ENCODE measurements at regions not wholly inside any gene's neighbourhood (a gene's known extent, or its start where the extent isn't known, plus 50 kb on each side); places are given as distances from the start of the nearest gene placed in this dataset.
A peak's percentile ranks its signal among the peaks of the same experiment; 100 is the strongest.

DNA sequence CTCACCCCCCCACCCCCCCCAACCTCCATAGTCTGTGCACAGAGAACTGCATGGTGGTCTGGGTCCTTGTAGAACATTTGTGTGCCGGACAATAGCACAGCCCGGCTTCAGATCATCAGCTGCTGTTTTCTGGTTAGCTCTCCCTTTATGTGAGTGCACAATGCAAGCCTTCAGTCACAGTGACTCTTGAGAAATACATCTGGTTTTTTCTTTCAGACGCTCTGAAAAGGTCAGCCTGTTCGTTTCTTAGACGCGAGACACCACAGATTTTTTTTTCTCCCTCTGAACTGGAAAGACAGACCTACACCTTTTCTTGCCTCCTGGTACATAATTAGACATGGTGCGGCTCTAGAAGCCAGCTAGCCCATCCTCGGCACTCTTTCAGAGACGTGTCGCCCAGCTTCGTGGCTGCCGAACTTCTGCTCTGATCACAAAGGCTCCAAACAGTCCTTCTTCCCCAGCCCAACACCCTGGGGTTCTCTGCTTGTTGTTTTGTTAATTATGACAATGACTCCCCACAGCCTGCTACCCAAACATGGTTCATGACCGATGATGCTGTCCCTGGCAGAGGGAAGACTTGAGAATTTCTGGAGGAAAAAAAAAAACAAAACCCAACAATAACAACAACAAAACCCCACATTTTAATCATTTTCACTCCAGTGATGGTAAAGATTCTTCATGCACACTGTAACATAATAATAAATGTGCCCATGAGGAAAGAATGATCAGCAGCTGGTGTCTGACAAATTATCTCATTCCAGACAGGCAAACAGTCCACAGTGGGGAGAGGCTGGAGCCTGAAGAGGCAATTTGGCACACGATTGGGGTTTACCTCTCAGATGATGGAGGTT, 241.4 kb upstream of the ZNF462 start:
- DNase-seq (ENCODE audit: low read depth in 2 of 3, low spot score in 2 of 3), result no peak

DNA sequence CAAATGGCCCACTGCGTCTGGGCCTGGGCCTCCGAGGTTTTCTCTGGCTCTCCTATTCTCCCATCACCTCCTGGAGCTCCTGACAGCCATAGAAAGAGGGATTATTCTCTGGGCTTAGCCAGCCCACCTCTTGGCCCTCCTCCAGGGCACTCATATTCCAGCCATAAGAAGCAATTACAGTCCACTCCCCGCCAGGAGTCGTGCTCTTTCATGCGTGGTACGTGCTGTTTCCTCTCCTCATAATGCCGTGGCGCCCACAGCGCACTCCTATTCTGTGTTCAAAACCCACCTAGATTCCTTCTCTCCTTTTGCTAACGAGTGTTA, 240.8 kb upstream of the ZNF462 start:
- DNase-seq (ENCODE audit: low read depth in 2 of 3, low spot score in 2 of 3), result no peak

DNA sequence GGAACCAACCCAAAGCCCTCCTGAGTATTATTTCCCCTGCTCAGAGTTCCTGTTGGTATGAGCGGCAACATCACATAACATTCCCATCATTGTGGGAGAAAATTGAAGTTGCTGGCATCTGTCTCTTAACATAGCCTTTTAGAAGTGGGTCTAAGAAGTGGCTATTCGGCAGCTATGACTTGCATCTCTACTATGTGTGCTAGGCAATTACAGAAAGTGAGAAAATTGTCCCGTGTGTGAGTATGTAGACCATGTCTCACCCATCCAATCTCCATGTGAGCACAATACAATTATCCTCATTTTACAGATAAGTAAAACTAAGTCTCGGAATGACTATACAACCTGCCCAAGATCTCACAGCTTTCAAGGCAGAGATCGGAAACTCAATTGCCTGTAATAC, 239.4 kb upstream of the ZNF462 start:
- no peak for DNase-seq (ENCODE audit: low read depth in 2 of 3, low spot score in 2 of 3)

DNA sequence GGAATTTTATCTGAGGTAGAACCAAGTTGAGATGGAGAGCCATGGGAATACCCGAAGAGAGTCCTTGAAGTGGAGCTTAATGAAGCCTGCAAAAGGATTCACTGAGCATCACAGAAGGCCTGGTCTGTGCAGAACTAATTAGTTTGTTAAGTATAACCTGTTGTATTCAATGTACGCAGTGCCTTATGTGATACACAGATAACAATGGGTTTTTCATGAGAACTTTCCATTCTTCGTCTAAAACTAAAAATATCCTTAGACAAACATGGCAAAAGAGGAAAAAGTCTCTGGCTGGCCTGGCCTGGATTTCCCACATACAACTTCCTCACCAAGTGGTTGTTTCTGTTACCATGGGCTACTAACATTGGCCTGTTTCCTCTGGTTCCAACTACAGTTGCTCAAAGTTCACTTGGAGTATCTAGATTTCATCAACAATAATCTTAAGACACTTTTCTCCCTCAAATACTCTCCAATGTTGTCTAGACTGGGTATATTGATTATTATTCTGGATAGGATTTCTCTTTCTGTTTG, 237.6 kb upstream of the ZNF462 start:
- peak in 1 of 3 donors; percentile 17 for DNase-seq (ENCODE audit: low read depth in 2 of 3, low spot score in 2 of 3)

DNA sequence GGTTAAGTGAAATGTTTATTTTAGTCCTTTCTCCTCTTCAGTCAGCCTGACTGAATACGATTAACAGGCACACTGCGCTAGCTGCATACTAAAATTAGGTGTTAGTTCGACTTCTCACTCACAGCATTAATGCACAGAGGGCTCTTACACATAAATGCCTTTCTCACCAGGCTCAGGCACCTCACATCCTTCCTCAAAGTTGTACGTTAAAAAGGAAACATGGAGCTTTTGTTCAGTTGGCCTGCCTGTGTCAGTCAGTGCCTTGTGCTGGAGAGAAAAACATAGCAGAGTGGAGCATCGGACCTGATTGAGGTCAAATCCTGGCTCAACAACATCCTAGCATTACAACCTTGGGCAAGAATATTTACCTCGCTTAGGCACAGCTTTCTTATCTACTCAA, 236.0 kb upstream of the ZNF462 start:
- DNase-seq (ENCODE audit: low read depth in 2 of 3, low spot score in 2 of 3), result peak in 1 of 3 donors; percentile 45

DNA sequence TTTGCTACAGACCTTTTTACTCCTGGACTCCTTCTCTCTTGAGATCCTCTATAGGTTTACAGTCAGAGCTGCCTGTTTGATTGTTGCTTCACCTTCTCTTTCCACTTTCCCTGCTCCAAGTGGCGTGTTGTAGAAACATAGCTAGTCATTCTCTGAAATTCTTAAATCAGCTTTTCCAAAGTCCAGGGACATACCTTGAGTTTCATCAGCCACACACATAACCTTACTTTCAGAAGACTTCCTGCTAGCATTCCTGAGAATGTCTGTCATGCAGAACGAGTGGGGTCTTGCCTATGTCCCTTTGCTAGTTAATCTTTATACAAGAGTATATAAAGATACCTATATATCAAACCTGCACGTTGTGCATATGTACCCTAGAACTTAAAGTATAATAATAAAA, 230.3 kb upstream of the ZNF462 start:
- DNase-seq (ENCODE audit: low read depth in 2 of 3, low spot score in 2 of 3), result no peak

DNA sequence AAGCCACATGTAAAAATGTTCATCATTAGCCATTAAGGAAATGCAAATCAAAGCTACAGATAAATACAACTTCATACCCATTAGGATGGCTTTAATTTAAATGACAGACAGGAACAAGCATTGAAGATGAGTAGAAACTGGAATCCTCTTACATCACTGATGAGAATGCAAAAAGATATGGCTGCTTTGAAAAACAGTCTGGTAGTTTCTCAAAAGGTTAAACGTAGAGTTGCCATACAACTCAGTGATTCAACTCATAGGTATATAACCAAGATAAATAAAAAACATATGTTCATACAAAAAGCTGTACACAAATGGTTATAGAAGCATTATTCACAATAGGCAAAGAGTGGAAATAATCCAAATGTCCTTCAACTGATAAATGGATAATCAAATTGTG, 228.8 kb upstream of the ZNF462 start:
- DNase-seq (ENCODE audit: low read depth in 2 of 3, low spot score in 2 of 3), result no peak

DNA sequence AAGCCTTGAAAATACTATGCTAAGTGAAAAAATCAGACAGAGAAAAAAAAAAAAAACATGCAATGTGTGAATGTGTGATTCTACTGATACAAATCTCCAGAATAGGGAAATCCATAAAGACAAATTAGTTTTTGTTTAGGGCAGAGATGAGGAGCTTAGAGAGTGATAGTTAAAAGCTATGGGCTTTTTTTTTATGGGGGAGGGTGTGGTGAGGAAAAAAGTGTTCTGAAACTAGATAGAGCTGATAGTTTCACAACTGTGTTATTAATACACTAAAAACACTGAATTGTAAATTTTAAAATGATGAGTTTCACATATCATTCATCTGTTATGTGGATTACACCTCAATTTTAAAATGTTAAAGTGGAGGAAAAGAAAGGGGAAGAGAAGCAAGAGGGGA, 228.3 kb upstream of the ZNF462 start:
- DNase-seq (ENCODE audit: low read depth in 2 of 3, low spot score in 2 of 3), result no peak

DNA sequence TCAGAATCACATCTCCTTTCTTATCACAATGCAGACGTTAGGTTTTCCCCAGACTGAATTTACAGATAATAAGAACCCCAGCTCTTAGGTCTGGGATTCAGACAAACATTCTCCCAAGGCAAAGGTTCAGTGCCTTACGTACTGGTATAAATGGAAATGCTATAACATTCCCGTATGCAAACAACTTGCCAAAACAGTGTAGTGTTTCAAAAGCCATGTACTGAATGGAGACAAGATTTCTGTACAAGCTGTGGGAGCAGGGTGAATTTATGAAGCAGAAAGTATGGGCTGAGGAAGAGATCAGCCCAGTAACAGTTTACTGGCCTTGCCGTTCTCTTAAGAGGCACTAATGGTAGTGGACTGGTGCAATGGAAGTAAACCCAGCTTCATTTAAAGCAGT, 225.5 kb upstream of the ZNF462 start:
- no peak for DNase-seq (ENCODE audit: low read depth in 2 of 3, low spot score in 2 of 3)

DNA sequence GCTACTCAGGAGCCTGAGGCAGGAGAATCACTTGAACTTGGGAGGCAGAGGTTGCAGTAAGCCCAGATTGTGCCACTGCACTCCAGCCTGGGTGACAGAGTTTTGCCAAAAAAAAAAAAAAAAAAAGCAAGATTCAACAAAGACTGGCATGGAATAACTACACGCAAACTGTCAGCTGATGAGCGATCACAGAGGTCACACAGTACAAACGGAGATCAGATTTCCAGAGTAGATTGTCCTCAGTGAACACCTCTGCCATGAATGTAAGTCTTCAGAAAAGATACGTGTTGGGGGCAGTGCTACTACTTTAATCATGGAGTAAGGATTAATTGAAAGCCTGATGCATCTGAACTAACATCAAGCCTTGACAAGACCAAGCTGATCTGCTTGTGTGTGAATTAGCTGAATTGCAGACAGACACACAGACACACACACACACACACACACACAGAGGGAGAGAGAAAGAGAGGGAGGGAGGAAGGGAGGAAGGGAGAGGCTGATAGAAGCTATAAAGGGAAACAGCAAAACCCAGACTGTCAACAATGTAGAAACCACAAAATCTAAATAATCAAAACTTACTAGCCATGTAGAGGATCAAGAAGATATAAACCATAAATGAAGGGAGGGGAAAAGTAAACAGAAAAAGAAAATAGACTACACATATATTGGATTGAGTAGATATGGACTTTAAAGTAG, 222.9 kb upstream of the ZNF462 start:
- no peak for DNase-seq (ENCODE audit: low read depth in 2 of 3, low spot score in 2 of 3)

DNA sequence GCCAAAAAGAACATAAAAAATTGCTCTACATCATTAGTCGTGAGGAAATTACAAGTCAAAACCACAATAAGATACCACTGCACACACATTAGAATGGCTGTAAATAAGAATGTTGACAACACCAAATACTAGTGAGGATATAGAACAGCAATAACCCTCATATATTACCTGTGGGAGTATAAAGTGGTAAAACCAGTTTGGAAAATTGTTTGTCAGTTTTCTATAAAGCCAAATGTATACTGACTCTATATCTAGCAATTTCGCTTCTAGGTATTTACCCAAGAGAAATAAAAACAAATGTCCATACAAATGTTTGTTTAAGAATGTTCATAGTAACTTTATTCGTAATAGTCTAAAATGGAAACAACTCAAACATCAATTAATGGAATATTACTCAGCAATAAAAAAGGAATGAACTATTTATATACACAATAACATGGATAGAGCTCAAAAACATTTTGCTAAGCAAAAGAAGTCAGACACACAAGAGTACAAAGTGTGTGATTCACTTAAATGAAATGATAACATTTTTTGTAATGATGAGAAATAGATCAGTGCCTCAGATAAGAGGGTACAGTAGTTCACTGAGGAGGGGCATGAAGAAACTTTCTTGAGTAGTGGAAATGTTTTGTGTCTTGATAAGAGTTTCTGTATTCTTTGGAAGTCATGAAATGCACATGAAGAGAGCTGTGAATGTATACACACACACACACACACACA, 219.6 kb upstream of the ZNF462 start:
- no peak for DNase-seq (ENCODE audit: low read depth in 2 of 3, low spot score in 2 of 3)

DNA sequence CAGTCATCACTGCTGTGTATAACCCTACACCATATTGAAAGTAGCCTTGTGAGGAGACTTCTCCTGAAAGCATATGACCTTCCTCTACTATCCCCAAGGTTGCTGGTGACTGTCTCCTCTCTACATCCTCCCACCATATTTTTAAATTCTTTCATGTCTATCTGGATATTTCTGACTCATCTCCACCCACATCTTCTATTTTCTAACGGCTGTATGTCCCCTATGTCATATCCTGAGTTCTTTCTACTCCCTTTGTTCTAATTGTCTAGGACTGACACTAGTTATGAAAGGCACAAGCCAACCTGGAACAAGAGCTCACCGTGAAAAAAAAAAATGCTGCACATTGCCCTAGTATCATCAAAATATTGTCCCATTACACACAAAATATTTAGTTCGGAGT, 218.3 kb upstream of the ZNF462 start:
- DNase-seq (ENCODE audit: low read depth in 2 of 3, low spot score in 2 of 3), result no peak

DNA sequence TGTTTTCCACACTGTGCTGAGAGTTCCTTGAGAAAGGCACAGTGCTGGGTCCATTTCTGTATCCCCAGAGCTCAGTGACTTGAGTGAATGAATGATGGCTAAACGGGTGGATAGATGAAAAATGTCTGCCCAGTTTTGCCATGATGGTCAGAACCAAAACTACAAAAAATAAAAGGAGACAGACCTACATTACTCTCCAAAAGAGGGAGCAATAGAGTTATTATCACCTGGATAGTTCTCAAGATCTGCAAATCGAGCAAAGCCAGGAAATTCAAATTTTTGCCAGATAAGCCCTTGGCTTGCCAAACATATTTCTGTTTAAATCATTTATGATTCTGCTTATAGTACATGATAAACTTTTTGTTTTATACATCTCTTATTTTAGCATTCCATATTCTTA, 214.2 kb upstream of the ZNF462 start:
- peak in 1 of 3 donors; percentile 17 for DNase-seq (ENCODE audit: low read depth in 2 of 3, low spot score in 2 of 3)

DNA sequence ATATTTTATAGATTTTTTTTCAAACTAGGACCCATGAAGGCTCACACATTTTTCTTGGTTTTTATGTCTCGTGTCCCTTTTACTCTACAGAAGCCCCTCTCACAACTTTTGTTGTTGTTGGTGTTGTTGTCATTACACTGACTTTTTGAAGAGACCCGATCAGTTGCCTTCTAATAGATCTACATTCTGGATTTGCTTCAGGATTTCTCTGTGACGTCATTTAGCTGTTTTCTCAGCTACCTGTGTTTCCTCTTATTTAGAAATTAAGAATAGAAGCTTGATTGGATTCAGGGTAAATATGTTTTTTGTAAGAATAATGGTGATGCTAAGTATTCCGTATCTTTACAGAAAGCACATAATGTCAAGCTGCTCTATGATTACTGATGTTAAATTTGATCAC, 213.3 kb upstream of the ZNF462 start:
- no peak for DNase-seq (ENCODE audit: low read depth in 2 of 3, low spot score in 2 of 3)

DNA sequence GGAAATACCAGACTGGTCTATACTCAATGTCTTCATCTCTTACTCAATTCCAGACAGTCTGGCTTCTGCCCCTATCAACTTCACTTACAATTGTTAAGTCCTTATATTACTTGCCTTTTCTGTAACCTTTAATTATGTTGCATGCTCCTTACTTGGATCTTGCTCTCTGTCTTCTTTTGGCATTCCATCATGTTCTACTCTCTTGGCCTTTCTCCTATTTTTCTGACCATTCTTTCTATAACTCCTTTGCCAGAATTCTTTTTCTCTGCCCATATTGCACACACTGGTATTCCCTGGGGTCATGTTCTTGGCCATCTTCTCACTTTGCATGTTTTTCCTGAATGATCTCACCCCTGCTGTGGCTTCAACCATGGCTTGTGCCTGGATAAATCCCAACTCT, 209.8 kb upstream of the ZNF462 start:
- no peak for DNase-seq (ENCODE audit: low read depth in 2 of 3, low spot score in 2 of 3)

DNA sequence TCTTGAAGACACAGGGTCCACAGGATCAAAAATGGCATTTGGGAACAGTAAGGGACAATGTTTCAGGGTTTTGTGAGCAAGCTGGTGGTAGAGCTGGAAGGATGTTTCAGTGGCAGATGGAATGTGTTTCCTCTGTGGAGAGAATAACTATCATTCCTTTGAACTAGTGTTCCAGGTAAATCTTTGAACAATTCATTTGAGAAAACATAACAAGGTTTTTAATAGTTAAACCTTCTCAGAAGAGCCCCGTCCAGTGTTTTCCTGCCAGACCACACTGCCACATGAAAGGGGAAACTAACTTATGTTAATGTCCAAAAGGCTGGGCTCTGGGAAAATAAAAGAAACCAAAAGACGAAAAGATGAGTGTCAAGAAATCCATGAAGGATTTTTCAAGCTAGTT, 207.0 kb upstream of the ZNF462 start:
- no peak for DNase-seq (ENCODE audit: low read depth in 2 of 3, low spot score in 2 of 3)

DNA sequence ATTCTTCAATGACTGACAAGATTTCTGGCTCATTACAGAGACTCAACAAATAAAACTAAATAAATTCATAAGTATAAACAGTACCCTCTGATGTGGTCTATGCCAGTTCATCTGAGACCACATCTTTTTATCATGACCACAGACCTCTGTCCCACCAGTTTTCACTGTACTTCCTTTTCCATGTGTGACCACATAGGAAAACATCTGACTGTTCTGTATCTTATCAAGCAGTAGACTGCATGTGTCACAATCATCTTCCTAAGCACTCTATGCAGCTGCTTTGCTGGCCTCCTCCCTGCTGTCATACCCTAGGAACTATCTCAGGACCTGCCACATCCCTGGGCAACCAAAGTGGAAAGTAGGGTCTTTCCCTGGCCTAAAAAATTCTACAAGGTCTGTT, 205.0 kb upstream of the ZNF462 start:
- peak in 2 of 3 donors; percentile 22 to 63 for DNase-seq (ENCODE audit: low read depth in 2 of 3, low spot score in 2 of 3)

DNA sequence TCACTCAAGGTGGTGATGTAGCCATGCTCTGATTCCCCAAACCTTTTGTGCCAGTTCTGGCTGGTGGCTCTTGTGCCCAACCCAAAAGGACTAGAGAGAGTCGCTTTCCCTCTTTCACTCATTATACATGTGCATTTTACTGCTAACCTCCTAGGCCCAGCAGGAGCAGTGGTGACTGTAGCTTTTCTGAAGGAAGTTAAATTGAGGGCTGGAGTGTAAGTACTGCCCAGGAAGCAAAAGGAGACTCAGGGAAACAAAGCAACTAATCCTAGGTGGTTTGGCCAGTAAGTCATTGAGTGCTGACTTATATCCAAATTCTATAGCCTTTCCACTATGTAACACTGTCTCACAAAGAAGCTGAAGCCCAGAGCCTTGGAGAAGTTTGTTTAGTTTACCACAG, 194.4 kb upstream of the ZNF462 start:
- no peak for DNase-seq (ENCODE audit: low read depth in 2 of 3, low spot score in 2 of 3)

DNA sequence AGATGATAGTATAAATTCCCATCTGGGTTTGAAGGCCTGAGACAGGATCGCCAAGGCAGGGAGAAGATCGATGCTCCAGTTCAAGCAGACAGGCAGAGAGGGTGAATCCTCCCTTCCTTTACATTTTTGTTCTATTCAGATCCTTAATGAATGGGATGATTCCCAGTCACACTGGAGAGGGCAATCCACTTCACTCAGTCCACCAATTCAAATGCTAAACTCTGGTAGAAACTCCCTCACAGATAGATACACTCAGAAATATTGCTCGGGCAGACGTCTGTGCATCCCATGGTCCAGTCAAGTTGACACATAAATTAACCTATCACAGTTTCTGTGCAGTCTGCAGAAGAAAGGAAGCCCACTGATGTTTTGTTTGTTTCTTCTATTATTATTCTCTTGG, 193.1 kb upstream of the ZNF462 start:
- DNase-seq (ENCODE audit: low read depth in 2 of 3, low spot score in 2 of 3), result no peak

DNA sequence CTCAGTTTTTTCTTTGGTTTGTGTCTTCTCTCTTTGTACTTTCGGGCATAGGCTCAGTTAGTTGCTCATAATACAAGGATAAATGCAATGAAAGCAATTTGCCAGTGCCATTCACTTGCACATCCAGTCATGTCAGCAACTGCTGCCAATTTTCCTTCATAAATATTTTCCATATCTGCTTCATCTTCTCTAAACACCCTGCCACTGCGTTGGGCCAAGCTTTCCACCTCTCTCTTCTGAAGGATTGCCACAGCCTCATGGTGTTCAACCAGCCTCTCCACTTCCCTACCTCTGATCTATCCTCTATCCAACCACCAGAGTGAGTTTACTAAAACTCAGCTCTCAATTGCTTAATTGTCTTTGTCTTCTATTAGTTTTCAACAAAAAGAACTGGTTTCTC, 192.5 kb upstream of the ZNF462 start:
- no peak for DNase-seq (ENCODE audit: low read depth in 2 of 3, low spot score in 2 of 3)

DNA sequence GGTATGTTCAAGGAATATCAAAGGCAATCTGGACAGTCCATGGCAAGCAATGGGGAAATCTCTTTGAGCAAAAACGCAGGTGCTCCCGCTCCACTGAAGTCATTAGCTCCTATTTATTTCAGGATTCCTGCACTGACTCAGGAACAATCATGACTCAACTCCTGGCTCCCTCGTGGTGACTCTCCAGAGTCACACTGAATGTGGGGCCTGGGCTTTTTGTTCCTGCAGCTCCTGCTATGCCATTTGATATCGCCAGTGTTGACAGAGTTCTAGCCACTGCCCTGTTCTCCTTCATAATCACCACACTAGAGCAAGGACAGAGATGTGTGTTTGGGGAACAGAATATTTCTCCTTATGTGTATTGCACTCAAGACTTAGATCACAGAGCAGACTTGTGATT, 187.2 kb upstream of the ZNF462 start:
- no peak for DNase-seq (ENCODE audit: low read depth in 2 of 3, low spot score in 2 of 3)

DNA sequence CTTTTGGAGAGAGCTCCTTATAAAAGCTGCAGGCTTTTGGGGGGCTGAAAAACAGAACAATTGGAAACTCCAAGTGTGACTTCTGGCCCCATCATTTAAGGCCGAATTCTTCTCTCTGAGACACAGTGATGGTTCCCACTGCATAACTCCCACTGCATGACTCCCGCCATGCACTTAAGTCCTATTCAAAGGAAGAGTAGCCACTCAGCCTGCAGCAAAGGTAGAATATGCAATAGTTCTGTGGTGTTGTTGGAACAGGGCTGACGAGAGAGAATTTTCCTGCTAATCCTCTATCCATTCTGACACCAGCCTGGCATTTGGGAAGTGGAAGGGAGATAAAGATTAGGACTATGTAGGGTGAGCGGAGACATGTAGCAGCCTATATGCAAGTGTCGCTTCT, 185.6 kb upstream of the ZNF462 start:
- no peak for DNase-seq (ENCODE audit: low read depth in 2 of 3, low spot score in 2 of 3)

Data from hematopoietic multipotent progenitor cell (in vitro differentiated cells).